ENCODE measurements at regions not wholly inside any gene's neighbourhood (a gene's known extent, or its start where the extent isn't known, plus 50 kb on each side); places are given as distances from the start of the nearest gene placed in this dataset.
A peak's percentile ranks its signal among the peaks of the same experiment; 100 is the strongest.

DNA sequence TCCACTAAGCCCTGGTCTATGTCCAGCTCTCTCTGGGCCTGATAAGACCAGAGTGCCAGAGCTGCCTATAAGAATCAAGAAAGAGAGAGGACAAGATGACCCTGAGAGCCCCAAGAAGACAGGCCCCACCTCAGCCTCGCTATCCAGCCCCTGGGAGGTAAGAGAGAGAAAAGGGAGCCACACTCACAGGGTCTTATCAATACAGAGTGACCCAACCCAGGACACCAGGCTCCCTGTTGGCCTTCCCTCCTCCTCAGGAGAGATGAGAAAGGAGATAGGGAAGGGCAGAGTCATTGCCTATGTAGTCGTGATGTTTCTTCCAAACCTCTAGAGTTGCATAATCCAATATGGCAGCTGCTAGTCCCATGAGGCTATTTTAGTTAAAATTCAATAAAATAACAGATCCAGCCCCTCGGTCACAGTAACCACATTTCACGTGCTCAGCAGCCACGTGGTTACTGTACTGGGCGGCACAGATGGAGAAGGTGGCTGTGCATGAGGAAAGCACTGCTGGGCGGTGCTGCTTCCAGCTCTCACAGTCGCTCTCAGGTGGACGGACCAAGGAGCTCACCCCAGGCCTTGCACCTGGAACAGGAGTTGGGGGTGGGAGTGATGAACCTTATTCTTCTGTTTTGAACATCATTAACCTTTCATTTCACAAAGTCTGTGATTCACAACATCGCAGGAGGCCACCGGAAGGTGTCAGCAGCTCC lies 525.8 kb downstream of the SHQ1 start:
- Histone ChIP-seq H4K5ac (ENCODE audit: insufficient read length, low read depth, low read length) (no peak overlapping the region), H3K79me2 (ENCODE audit: insufficient read depth, low read length) (no peaks in the 10 kb centered on the region), H2AK5ac (ENCODE audit: insufficient read length, low read length) (no peak overlapping the region), H3K79me1 (ENCODE audit: insufficient read depth, low read depth, low read length, poor library complexity, severe bottlenecking) (no peaks in the 10 kb centered on the region), H3K56ac (ENCODE audit: insufficient read length, low read depth, low read length) (no peak overlapping the region), H2BK120ac (ENCODE audit: low read depth, low read length, poor library complexity, severe bottlenecking) (no peak overlapping the region), H2BK20ac (ENCODE audit: low read depth, low read length, poor library complexity, severe bottlenecking) (no peak overlapping the region), H2BK5ac (ENCODE audit: insufficient read length, low read length) (no peak overlapping the region), H2BK12ac (ENCODE audit: insufficient read length, low read depth, low read length) (no peak overlapping the region), H2BK15ac (ENCODE audit: low read depth, low read length) (no peak overlapping the region), H3K18ac (ENCODE audit: insufficient read length, low read depth, low read length) (no peak overlapping the region), H3K4ac (ENCODE audit: low read depth, low read length) (no peak overlapping the region), H4K91ac (ENCODE audit: insufficient read length, low read depth, low read length) (no peak overlapping the region), H3K4me1 (ENCODE audit: insufficient read depth, low read length) (no peaks in the 10 kb centered on the region), H4K8ac (replicated peaks; ENCODE audit: insufficient read length, low read depth, low read length) (no peak overlapping the region), H2AFZ (ENCODE audit: low read length) (no peak overlapping the region), H3K9me3 (ENCODE audit: control insufficient read depth, low read depth, low read length) (no peaks in the 10 kb centered on the region), H4K20me1 (ENCODE audit: control insufficient read depth, insufficient read depth, insufficient read length) (no peaks in the 10 kb centered on the region), H3T11ph (ENCODE audit: low read length) (no peak overlapping the region), H3K23ac (ENCODE audit: insufficient read length, low read depth, low read length) (no peak overlapping the region), H3K27ac (ENCODE audit: insufficient read length, low read depth, low read length) (no peak overlapping the region), H3K14ac (ENCODE audit: insufficient read depth, low read length) (no peak overlapping the region), H3K27me3 (ENCODE audit: insufficient read depth, low read length) (no peaks in the 10 kb centered on the region), H3K9ac (ENCODE audit: extremely low read depth, insufficient read length, low read length) (no peak overlapping the region), H3K23me2 (ENCODE audit: insufficient read length, low read depth, low read length, poor library complexity, severe bottlenecking) (no peaks in the 10 kb centered on the region), H3K4me2 (ENCODE audit: insufficient read depth, insufficient read length, low read length) (no peak overlapping the region)
- Mint-ChIP-seq H3K36me3 (ENCODE audit: insufficient read depth in 1 of 3, low read depth in 3 of 3) (no peaks in the 10 kb centered on the region), H3K27ac (0 out of 7 replicates have a peak overlapping the region, but pooled peaks of 1 of the 3 experiments have one; percentile 77), H3K9me3 (no peaks in the 10 kb centered on the region), H3K4me1 (0 out of 4 replicates have a peak, but pooled peaks cover 0 to 5% of the 10 kb centered on the region in 2 experiments), H3K4me3 (no peak overlapping the region), H3K27me3 (ENCODE audit: low read depth) (no peaks in the 10 kb centered on the region)
- no CpG with 5 or more reads among the region's 11 CpGs for WGBS (ENCODE audit: extremely low coverage, insufficient read length, low lambda C conversion rate)
- no peak for TF ChIP-seq CTCF (conservative IDR thresholded peaks at IDR 0.05)
- DNase-seq = no peak

All from H9 (cell line).